Osteocyte (in vitro differentiated cells): ENCODE measurements at regions not wholly inside any gene's neighbourhood (a gene's known extent, or its start where the extent isn't known, plus 50 kb on each side); places are given as distances from the start of the nearest gene placed in this dataset.

ENCODE experiments used
- DNase-seq: peaks from one replicate; pipeline ENCODE4 v3.0.0; 2021; ENCODE audit warnings: mixed read lengths; ENCODE audit not compliant: unreplicated experiment; ENCODE audit errors: extremely low spot score
- H3K27ac Mint-ChIP-seq: one replicate; pipeline ENCODE4 v1.8.0; 2021; ENCODE audit warnings: mild to moderate bottlenecking, mixed read lengths; ENCODE audit not compliant: unreplicated experiment
- H3K27me3 Mint-ChIP-seq: one replicate; pipeline ENCODE4 v1.8.0; 2021; ENCODE audit warnings: mixed read lengths; ENCODE audit not compliant: unreplicated experiment
- H3K36me3 Mint-ChIP-seq: one replicate; pipeline ENCODE4 v1.8.0; 2021; ENCODE audit warnings: mixed read lengths; ENCODE audit not compliant: unreplicated experiment
- H3K4me1 Mint-ChIP-seq: one replicate; pipeline ENCODE4 v1.8.0; 2021; ENCODE audit warnings: mixed read lengths; ENCODE audit not compliant: unreplicated experiment
- H3K4me3 Mint-ChIP-seq: one replicate; pipeline ENCODE4 v1.8.0; 2021; ENCODE audit warnings: mild to moderate bottlenecking, moderate library complexity, mixed read lengths; ENCODE audit not compliant: unreplicated experiment
- H3K9me3 Mint-ChIP-seq: one replicate; pipeline ENCODE4 v1.8.0; 2021; ENCODE audit warnings: mixed read lengths; ENCODE audit not compliant: unreplicated experiment
- CTCF ChIP-seq: fragments of 200-600 bp; sonication (generic); IDR thresholded peaks from 2 replicates; pipeline ENCODE4 v1.5.0; 2021; ENCODE audit warnings: antibody characterized with exemption, mild to moderate bottlenecking, moderate library complexity

- TF ChIP-seq CTCF = no peak
- no peaks in the 10 kb centered on the region for H3K36me3 Mint-ChIP-seq
- H3K9me3 Mint-ChIP-seq = no peaks in the 10 kb centered on the region
- H3K4me1 Mint-ChIP-seq = peaks cover 28% of the 10 kb centered on the region
- DNase-seq = no peak
- no peak overlapping the region for H3K4me3 Mint-ChIP-seq
- no peaks in the 10 kb centered on the region for H3K27me3 Mint-ChIP-seq
- H3K27ac Mint-ChIP-seq = no peak overlapping the region
Measured at GRCh38 chrX:40478474-40479065, 102.2 kb upstream of the ATP6AP2 start.

DNA sequence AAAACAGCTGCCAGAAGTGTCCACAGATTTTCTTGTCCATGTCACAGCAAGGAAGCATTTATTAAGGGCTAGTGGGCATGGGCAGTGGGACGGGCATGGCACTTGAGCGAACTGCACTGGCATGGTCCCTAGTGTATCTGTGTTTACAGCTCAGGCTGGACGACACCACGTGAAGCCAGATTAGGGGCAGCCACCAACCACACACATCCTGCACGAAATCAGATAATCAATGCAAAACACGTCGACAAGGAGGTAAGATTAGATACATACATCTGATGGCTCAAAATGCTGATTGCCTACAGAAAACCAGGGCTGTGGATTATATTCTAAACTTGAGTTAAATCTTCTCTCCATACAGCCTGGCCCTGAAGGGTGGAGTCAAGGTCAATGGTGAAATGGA, 103.8 kb upstream of the ATP6AP2 start:
- no peak overlapping the region for H3K4me3 Mint-ChIP-seq
- no peak overlapping the region for H3K27ac Mint-ChIP-seq
- H3K4me1 Mint-ChIP-seq = peaks cover 42% of the 10 kb centered on the region
- no peaks in the 10 kb centered on the region for H3K27me3 Mint-ChIP-seq
- no peak for TF ChIP-seq CTCF
- no peak for DNase-seq
- no peaks in the 10 kb centered on the region for H3K36me3 Mint-ChIP-seq
- no peaks in the 10 kb centered on the region for H3K9me3 Mint-ChIP-seq

GRCh38 chrX:40474645-40475044, 106.1 kb upstream of the ATP6AP2 start:
- Mint-ChIP-seq H3K4me3 (no peak overlapping the region), H3K27me3 (no peaks in the 10 kb centered on the region), H3K4me1 (peaks cover 47% of the 10 kb centered on the region), H3K36me3 (no peaks in the 10 kb centered on the region), H3K27ac (peak overlapping the region; percentile 70), H3K9me3 (no peaks in the 10 kb centered on the region)
- no peak for DNase-seq
- no peak for TF ChIP-seq CTCF

- Mint-ChIP-seq H3K36me3 (no peaks in the 10 kb centered on the region), H3K4me3 (no peak overlapping the region), H3K9me3 (no peaks in the 10 kb centered on the region), H3K27ac (peak overlapping the region; percentile 70), H3K4me1 (peaks cover 47% of the 10 kb centered on the region), H3K27me3 (no peaks in the 10 kb centered on the region)
- TF ChIP-seq CTCF = no peak
- DNase-seq = peak; percentile 94
Measured at GRCh38 chrX:40474205-40474626, 106.6 kb upstream of the ATP6AP2 start.

DNA sequence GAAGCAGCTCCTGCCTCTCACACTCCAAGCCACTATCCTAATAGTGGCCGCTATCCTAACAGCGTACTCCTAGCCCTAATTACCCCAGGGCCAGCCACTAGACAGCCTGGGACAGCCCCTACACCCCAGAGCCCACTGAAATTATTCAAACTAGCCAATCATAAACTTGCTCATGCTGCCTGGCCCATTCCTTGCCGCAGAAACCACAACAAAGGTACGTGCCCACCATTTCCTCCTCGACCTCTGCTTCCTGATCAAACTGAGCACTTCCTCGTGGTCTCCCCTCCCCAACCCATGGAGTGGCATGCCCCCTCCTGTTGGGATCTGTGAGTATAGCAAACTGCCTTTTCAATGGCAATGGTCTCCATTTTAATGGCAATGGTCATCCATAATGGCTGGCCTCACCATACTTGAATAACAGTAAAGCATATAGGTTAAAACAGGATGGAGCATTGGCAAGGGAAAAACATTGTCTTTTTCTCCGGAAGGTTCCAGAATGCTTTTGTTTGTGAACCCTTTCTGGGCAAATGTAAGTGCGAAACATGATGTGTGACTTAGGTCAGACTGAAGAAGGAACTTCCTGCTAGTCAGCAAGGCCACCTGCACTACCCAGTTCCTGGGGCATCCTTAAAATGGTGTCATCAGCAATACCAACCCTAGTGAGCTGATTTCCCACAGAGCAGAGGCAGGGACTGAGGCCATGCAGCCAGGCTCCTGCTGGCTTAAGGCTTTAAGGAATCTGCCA, 107.1 kb upstream of the ATP6AP2 start:
- DNase-seq = no peak
- TF ChIP-seq CTCF = no peak
- Mint-ChIP-seq H3K36me3 (no peaks in the 10 kb centered on the region), H3K9me3 (no peaks in the 10 kb centered on the region), H3K4me3 (no peak overlapping the region), H3K4me1 (peaks cover 47% of the 10 kb centered on the region), H3K27ac (peak overlapping the region; percentile 70), H3K27me3 (no peaks in the 10 kb centered on the region)
